ENCODE measurements at regions not wholly inside any gene's neighbourhood (a gene's known extent, or its start where the extent isn't known, plus 50 kb on each side); places are given as distances from the start of the nearest gene placed in this dataset.

- TF ChIP-seq EZH2 (IDR thresholded peaks at IDR 0.05; ENCODE audit: low read length) (no peak), CTCF (optimal IDR thresholded peaks at IDR 0.05 in 1 of 3, IDR thresholded peaks at IDR 0.05 in 1 of 3, conservative IDR thresholded peaks at IDR 0.05 in 1 of 3; ENCODE audit: extremely low read depth in 1 of 3, insufficient read depth in 2 of 3, low read length in 3 of 3) (no peak)
Observed at GRCh38 chr6:56804996-56805395, 149.9 kb upstream of the BEND6 start.
